Spleen (tissue), 7 donors: ENCODE measurements at regions not wholly inside any gene's neighbourhood (a gene's known extent, or its start where the extent isn't known, plus 50 kb on each side); places are given as distances from the start of the nearest gene placed in this dataset.

ENCODE experiments used
- CTCF ChIP-seq, 11 experiments: fragments of 200-600 bp in 7 of 11; fragments of 450-650 bp in 4 of 11; sonication (generic) in 4 of 11; IDR thresholded peaks in 8 of 11; conservative IDR thresholded peaks in 3 of 11; 1 replicate in 7 of 11; 2 replicates in 4 of 11; pipeline versions ENCODE4 v1.4.0 to v1.8.0; 2016 to 2021; ENCODE audit warnings: antibody characterized with exemption in 11 of 11, inconsistent platforms in 4 of 11, mild to moderate bottlenecking in 1 of 11
- POLR2A ChIP-seq, 3 donors: fragments of 450-650 bp; IDR thresholded peaks; one replicate each; pipeline ENCODE4 v1.5.1; 2017; ENCODE audit warnings: antibody characterized with exemption in 3 of 3, mild to moderate bottlenecking in 1 of 3
- POLR2AphosphoS5 ChIP-seq, 3 donors: sonication (generic); formaldehyde crosslinking; IDR thresholded peaks; one replicate each; pipeline ENCODE4 v1.5.1; 2017; ENCODE audit warnings: antibody characterized with exemption in 3 of 3
- donor health status: DM: no; HTN: no; CAD: no; lungs with moderate emphysema.
- donor health status: DM: no; HTN: no; CAD: no.
- donor health status: DM: no; HTN: no; CAD: no.

- TF ChIP-seq POLR2AphosphoS5 (IDR thresholded peaks at IDR 0.05), result no peak
- no peak for TF ChIP-seq POLR2A (IDR thresholded peaks at IDR 0.05)
- no peak for TF ChIP-seq CTCF (IDR thresholded peaks at IDR 0.05 in 8 of 11, conservative IDR thresholded peaks at IDR 0.05 in 3 of 11)
These were observed 206.1 kb downstream of the KCTD12 start for GRCh38 chr13:76680112-76680511.
